IPS DF 19.7 (cell line): ENCODE measurements at regions not wholly inside any gene's neighbourhood (a gene's known extent, or its start where the extent isn't known, plus 50 kb on each side); places are given as distances from the start of the nearest gene placed in this dataset.

Source experiments
- DNase-seq: peaks from one replicate; pipeline ENCODE4 v3.0.0-alpha.2; 2013; ENCODE audit warnings: low read depth, low spot score

GRCh38 chr12:112559784-112560183, 141.0 kb downstream of the PTPN11 start:
- no peak for DNase-seq

- DNase-seq = no peak
These were observed 145.5 kb downstream of the PTPN11 start for GRCh38 chr12:112564160-112564784.

DNA sequence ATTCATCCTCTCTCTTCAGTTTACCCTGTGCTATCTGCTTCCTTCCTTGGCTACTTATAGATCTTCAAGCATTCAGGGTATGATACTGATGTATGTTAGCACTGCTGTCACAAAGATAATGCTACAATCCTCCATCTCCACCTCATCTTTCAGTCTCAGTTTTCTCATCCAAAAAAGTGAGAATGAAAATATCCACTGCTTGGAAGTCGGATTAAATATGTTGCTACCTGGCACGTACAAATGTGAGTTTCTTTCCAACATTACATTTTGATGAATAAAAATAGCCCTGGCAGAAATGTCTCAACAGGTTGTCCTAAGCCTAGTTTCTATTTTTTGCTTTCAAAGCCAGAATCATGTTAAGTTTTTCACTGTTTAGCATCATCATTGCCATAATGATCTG, 149.9 kb downstream of the PTPN11 start:
- DNase-seq = no peak

DNA sequence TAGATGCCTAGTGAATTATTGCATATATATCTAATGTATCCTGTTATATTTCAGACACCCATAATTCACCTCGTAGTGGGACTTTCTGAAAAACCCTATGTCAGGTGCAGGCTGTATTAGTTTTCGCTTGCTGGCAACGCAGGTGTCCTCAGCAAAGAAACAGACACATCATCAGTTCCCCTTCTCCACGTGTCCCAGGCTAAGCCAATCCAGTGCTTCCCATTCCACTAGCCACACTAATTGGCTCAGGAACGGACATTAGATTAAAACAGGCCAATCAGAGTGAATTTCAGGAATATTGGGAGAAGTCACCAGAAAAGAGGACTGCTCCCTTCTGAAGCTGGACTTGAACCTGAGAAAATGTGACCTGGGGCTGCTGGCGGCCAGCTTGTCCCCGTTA, 151.3 kb downstream of the PTPN11 start:
- no peak for DNase-seq

DNA sequence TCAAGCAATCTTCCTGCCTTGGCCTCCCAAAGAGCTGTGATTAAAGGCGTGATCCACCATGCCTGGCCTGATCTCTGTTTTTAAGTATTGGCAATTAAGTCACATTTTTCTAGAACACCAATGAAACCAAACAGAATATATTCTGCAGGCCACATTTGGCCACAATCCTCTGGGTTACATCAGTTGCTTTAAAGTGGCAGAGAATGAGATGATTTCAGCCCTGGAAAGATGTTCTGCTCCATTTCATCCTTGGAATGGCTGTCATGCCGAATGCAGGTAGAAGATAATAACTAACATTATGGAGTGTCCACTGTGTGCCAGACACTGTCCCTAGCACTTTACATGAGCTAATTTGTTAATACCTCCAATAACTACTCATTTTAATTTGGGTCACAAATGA, 154.4 kb downstream of the PTPN11 start:
- no peak for DNase-seq

DNA sequence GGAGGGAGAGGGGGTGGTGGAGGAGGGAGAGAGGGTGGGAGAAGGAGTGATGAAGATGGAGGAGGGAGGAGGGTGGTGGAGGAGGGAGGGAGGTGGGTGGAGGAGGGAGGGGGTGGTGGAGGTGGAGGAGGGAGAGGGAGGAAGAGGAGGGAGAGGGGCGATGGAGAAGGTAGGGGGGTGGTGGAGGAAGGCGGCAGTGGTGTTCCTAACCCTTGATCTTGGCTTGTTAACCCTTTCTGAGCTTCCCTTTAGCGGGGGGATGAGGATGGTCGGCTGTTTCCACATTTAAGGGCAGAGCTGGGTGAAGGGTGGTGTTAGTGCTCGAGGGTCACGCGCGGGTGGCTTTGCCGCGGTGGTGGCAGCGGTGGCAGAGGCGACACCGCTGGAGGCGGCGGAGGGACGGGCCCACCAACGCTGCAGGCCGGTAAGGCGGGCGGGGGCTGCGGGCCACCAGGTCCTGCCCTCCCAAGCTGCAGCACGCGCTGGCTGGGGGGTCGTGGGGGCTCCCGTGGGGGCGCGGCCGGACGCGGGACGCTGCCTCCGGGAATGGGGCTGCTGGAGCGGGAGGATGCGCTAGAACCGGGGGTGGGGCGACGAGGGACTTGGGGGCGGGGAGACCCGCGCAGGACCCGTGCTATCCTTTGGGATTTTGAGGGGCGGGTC, 156.3 kb downstream of the PTPN11 start:
- no peak for DNase-seq

DNA sequence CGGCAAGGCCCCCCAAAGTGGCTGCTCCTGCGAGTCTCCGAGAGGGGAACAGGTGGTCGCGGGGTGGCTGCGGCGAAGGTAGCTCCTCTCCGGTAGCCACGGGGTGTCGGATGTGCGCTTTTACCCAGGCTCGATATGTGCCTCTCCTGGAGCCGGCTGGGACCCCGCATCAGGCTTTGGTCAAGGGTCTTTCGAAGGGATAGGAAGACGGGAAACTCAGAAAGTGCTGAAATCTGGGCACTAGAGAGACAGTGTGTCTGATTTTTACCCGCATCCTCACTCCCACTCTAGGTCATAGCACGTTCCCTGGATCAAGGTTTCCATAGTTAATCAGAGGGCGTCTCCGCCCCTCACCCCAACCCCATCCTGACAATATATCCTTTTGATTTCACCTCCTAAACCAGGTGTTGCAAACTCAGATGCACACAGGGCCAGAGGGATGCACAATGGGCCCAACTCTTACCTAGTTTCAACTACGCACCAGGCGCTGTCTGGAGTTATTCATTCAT, 156.9 kb downstream of the PTPN11 start:
- no peak for DNase-seq

GRCh38 chr12:112577473-112578329, 159.0 kb downstream of the PTPN11 start:
- no peak for DNase-seq

GRCh38 chr12:112584266-112584722, 165.5 kb downstream of the PTPN11 start:
- no peak for DNase-seq

DNA sequence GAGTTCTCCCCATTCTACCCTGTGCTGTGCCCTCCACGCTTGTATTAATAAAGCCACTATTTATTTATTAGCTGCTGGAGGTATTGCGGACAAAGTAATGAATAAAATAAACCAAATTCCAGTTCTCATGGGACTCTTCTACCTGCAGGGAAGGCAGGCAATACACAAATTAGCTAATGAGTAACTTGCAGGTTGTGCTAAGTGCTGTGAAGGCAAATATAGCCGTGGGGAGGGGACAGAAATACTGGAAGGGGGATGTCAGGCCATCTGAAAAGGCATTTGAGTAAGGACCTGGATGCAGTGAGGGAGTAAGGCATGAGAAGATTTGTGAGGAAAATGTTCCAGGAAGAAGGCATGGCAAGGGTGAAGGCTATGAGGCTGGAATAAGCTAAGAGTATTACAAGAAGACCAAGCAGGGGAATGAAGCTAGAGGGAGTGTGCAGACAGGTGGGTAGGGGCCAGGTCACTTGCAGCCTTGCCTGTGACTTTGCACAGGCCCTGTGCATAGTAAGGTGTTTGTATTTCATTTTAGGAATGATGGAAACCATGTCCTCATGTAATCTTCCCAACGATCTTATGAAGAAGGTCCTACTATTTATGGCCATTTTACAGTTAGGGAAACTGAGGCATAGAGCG, 167.5 kb downstream of the PTPN11 start:
- DNase-seq = no peak

- DNase-seq = no peak
These were observed 170.5 kb downstream of the PTPN11 start for GRCh38 chr12:112589275-112589674.

DNA sequence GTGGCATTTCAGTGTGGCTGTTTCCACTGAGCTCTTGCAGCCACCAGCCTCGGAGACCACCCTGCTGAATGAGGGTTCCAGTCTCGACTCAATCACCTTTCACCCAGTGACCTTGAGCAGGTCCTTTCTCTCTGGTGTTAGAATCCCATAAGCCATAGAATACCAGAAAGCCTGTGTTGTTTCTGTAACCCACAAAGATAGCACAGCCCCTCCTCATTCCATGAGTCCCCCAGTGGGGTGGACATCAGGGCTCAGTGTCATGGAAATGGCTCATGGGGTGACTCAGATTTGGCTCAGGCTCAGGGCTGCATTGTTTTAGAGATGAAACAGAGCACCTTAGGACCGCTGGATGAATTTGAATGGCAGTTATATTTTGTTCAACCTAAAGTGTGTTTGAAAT, 171.5 kb downstream of the PTPN11 start:
- no peak for DNase-seq

GRCh38 chr12:112591488-112591887, 172.7 kb downstream of the PTPN11 start:
- DNase-seq = no peak

GRCh38 chr12:112595410-112595809, 176.7 kb downstream of the PTPN11 start:
- no peak for DNase-seq

DNA sequence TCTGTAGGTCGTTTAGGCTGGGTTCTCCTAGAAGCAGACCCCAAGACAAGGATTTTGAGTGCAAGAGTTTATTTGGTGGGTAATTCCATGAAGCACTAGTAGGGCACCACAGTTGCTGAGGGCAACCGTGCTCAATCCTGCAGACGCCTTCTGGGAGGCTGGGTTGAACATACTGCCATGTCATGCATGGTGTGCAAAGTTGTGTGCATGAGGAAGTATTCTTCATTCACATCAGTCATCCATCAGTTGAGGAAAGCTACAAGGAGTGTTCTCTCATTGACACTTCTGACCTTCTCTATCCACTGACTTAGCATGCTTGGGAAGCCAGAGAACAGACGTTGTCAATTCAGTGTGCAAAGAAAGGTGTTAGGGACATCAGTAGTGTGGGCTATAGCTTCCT, 179.2 kb downstream of the PTPN11 start:
- DNase-seq = no peak

- no peak for DNase-seq
These were observed 179.9 kb downstream of the PTPN11 start for GRCh38 chr12:112598626-112599025.

- no peak for DNase-seq
These were observed 181.1 kb downstream of the PTPN11 start for GRCh38 chr12:112599871-112600270.

- no peak for DNase-seq
These were observed 183.4 kb downstream of the PTPN11 start for GRCh38 chr12:112602150-112602549.

DNA sequence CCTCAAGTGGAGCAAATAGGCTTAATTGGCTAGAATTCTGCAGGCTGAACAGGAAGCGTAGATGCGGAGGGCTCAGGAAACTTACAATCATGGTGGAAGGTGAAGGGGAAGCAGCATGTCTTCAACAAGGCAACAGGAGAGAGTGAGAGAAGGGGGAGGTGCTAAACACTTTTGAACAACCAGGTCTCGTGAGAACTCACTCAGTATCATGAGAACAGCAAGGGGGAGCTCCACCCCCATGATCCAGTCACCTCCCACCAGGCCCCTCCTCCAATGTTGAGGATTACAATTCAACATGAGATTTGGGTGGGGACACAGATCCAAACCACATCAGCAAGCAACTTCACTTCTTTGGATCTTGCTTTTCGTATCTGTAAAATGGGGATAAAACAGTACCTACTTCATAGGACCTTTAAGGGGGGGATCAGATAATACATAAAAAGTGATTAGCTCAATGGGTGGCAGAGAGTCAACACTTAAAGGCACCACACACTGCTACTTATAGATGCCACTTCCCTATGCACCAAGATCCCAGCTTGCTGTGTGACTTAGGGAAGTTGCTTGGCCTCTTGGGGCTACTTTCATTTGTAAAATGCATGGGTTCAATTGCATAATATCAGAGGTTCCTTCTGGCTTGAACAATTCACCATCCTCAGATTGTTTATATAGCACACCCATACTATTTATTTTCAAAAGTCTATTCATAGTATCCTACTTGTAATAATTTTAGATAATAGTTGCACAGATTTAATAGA, 184.8 kb upstream of the RPH3A start:
- no peak for DNase-seq

DNA sequence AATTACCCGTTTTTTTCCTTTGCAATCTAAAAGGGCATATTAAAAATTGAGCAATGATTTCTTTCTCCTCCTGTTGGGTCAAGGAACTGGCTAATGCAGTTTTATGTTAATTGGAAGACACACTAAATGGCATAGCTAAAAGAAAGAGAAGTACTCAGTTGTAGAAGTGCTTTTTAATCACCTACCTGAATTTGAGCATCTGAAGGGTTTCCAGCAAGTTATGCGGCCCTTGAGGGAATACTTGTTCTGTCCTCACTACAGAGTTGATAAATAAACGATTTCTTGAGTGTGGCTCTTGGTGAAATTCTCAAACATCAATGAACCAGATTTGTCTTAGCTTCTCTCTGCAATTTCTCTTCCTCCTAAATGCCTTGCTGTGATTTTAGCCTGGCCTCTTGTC, 184.1 kb upstream of the RPH3A start:
- no peak for DNase-seq

DNA sequence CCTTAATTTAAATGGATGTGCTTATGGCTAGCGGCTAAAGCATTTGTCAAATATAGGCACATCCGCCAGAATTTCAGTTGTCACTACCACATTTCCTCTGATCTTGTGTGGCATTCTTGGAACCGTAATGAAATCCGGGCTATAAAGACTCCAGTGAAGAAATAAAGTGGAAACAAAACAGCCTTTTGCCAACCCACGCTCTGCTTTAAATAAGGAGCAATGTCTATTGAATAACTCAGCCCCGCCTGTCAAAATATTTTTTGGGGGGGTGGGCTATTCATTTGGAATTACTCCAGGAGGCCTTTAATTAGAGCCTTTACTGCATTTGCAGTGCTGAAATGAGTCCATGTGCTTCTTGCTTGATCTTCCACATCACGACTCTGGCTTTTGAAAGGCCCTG, 179.6 kb upstream of the RPH3A start:
- no peak for DNase-seq
